Brain microvascular endothelial cell (primary cell): ENCODE measurements at regions not wholly inside any gene's neighbourhood (a gene's known extent, or its start where the extent isn't known, plus 50 kb on each side); places are given as distances from the start of the nearest gene placed in this dataset.

Source experiments
- DNase-seq: peaks from one replicate; pipeline ENCODE4 v3.0.0-alpha.2; 2020
- H3K27ac ChIP-seq: fragments of 250-450 bp; sonication (Bioruptor Pico); 2 replicates; pipeline ENCODE4 v1.5.1; 2020; ENCODE audit warnings: mild to moderate bottlenecking, moderate library complexity
- H3K27me3 ChIP-seq: fragments of 250-450 bp; sonication (Bioruptor Pico); replicated peaks from 2 replicates; pipeline ENCODE4 v1.5.1; 2020; ENCODE audit warnings: mild to moderate bottlenecking
- H3K36me3 ChIP-seq: fragments of 250-450 bp; sonication (Bioruptor Pico); replicated peaks from 2 replicates; pipeline ENCODE4 v1.5.1; 2020; ENCODE audit warnings: mild to moderate bottlenecking
- H3K4me3 ChIP-seq: 2 replicates; pipeline ENCODE4 v1.5.1; 2011; ENCODE audit warnings: low read depth, mild to moderate bottlenecking, control low read depth, low read length, moderate library complexity
- in situ Hi-C: cut with HindIII; loops from 2 replicates; pipeline ENCODE4 v1.10.0; 2017; ENCODE audit warnings: low sequenced_read_pairs, low pct_ligation_motif_present
- TF ChIP-seq, protein P1 (sequence below): IDR thresholded peaks from 2 replicates; pipeline ENCODE4 v1.5.1; 2011; ENCODE audit warnings: low read depth, mild to moderate bottlenecking, moderate library complexity, low read length, control low read depth, inconsistent platforms; ENCODE audit errors: missing control alignments

DNA sequence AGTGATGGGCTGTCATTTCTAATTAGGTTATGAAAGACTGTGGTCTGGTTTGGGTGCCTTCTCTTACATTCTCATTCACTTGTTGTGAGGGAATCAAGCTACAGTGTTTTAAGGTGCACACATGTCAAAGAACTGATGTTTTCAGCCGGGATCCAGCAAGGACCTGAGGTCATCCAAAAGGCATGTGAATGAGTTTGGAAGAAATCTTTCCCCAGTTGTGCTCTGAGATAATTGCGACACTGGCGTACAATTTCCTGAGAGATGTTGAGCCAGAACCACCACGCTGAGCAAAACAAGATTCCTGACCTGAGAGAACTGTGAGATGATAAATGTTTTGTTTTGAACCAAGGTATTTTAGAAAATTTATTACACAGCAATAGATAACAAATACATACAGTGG, 295.3 kb upstream of the SLITRK3 start:
- Histone ChIP-seq H3K27ac (no peak overlapping the region), H3K4me3 (no peak overlapping the region), H3K27me3 (no peaks in the 10 kb centered on the region), H3K36me3 (no peaks in the 10 kb centered on the region)
- TF ChIP-seq, protein P1, sequence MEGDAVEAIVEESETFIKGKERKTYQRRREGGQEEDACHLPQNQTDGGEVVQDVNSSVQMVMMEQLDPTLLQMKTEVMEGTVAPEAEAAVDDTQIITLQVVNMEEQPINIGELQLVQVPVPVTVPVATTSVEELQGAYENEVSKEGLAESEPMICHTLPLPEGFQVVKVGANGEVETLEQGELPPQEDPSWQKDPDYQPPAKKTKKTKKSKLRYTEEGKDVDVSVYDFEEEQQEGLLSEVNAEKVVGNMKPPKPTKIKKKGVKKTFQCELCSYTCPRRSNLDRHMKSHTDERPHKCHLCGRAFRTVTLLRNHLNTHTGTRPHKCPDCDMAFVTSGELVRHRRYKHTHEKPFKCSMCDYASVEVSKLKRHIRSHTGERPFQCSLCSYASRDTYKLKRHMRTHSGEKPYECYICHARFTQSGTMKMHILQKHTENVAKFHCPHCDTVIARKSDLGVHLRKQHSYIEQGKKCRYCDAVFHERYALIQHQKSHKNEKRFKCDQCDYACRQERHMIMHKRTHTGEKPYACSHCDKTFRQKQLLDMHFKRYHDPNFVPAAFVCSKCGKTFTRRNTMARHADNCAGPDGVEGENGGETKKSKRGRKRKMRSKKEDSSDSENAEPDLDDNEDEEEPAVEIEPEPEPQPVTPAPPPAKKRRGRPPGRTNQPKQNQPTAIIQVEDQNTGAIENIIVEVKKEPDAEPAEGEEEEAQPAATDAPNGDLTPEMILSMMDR, result no peak
- peak; percentile 1 for DNase-seq
- in situ Hi-C loops, result no loop called here

DNA sequence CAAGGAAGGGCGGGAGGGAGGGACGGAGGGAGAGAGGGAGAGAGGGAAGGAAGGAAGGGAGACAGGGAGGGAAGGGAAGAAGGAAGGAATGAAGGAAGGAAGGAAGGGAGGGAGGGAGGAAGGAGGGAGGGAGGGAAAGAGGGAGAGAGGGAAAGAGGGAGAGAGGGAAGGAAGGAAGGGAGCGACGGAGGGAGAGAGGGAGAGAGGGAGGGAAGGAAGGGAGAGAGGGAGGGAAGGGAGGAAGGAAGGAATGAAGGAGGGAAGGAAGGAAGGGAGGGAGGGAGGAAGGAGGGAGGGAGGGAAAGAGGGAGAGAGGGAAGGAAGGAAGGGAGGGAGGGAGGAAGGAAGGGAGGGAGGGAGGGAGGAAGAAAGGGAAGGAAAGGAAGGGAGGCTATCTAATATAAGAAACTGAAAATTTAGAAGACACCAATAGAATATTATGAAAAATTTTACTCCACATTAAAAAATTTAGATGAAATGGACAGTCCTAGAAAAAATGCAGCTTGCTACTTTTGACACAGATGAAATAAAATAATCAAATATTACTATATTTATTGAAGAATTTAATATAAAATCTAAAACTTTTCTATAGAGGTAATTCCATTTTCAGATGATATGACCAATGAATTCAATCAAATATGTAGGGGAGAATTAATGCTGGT, 280.3 kb upstream of the SLITRK3 start:
- in situ Hi-C loops, result no loop called here
- TF ChIP-seq, protein P1, result no peak
- Histone ChIP-seq H3K27ac (no peak overlapping the region), H3K36me3 (no peaks in the 10 kb centered on the region), H3K4me3 (no peak overlapping the region), H3K27me3 (no peaks in the 10 kb centered on the region)
- DNase-seq, result no peak

DNA sequence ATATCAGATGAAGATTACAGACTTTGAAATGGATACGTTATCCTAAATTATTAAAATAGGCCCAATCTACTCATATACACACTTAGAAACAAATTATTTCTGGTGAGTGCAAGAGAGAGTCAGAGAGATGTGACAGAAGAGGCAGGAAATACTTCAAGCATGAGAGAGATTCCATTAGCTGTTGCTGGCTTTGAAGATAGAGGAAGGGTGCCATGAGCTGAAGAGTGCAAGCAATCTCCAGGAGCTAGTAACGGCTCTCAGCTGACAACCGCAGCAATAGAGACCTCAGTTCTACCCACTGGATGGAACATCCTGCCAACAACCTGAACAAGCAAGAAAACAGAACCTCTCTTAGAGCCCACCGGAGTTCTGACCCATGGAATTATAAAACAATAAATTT, 270.7 kb upstream of the SLITRK3 start:
- Histone ChIP-seq H3K27ac (peak overlapping the region; percentile 19), H3K27me3 (no peaks in the 10 kb centered on the region), H3K4me3 (no peak overlapping the region), H3K36me3 (no peaks in the 10 kb centered on the region)
- in situ Hi-C loops, result no loop called here
- peak; percentile 51 for DNase-seq
- TF ChIP-seq, protein P1, result no peak

DNA sequence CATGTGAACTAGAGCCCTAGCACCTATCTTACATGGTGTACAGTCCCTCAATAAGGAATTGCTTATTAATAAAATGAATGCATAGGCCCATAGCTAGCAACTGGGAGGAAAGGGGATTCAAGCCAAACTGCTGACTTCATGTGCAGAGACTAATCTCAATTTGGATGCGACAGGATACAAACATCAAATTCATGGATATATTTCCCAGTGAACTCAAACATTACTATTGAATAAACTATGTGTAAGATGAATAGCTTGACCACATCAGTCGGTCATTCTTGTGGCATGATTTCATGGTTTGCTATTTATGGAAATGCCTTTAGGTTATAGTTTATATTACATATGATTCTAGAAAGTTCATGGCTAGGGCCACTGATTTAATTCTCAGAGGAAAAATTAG, 268.6 kb upstream of the SLITRK3 start:
- no peaks in the 10 kb centered on the region for H3K36me3 ChIP-seq
- in situ Hi-C loops, result no loop called here
- no peak overlapping the region for H3K4me3 ChIP-seq
- peak; percentile 76 for DNase-seq
- H3K27me3 ChIP-seq, result no peaks in the 10 kb centered on the region
- H3K27ac ChIP-seq, result peak overlapping the region; percentile 59
- TF ChIP-seq, protein P1, result no peak

DNA sequence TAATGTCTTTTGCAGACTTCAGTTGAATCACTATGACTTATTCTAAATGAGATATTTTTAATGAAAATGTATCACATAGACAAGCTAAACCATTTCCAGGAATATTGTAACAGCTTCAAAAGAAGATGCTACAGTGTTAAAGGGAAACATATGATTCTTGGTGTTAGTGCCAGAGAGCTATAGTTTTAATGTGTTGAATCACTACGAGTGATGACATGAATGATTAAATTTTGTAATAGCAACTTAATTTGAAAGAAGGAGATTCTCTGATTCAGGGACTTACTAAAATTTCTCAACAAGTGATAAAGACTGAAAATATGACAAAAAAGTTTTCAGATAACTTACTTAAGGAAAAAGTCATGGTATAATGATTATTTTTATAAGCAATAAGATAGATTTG, 267.3 kb upstream of the SLITRK3 start:
- no peaks in the 10 kb centered on the region for H3K36me3 ChIP-seq
- H3K4me3 ChIP-seq, result no peak overlapping the region
- TF ChIP-seq, protein P1, result no peak
- in situ Hi-C loops, result no loop called here
- DNase-seq, result no peak
- H3K27me3 ChIP-seq, result no peaks in the 10 kb centered on the region
- no peak overlapping the region for H3K27ac ChIP-seq

DNA sequence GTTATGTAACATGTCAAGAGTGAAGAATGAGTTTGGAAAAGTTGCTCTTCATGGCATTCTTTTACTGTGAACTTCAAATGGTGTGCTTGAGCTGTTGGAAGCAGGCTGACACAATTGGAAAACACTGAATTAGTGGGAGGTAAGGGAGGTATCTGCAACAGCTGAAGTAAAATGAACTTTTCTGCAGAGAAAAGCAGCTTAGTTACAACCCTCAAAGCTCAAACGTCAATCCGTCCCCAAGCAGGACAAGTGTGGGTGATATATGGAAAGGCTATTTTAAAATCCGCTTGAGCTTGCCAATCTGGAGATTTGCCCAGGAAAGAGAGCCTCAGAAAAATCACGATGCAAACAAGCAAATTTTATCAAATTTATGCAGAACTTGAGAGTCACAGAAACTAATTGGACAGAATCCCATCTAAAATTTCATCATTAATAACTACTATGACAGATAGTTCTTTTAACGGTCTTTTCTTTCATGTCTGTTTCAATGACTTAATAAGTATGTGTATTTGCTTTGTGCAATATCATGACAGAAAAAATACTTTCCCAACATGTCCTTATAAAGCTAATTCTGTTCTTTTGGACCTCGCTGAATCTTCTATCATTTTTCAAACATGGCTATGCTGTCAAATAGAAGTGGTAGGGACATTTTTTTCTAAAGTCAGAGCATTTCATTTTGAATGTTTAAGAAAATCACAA, 266.6 kb upstream of the SLITRK3 start:
- TF ChIP-seq, protein P1, result no peak
- Histone ChIP-seq H3K27me3 (no peaks in the 10 kb centered on the region), H3K36me3 (no peaks in the 10 kb centered on the region), H3K4me3 (no peak overlapping the region), H3K27ac (no peak overlapping the region)
- DNase-seq, result no peak
- in situ Hi-C loops, result no loop called here
